ENCODE measurements at regions not wholly inside any gene's neighbourhood (a gene's known extent, or its start where the extent isn't known, plus 50 kb on each side); places are given as distances from the start of the nearest gene placed in this dataset.

GRCh38 chr9:106423575-106423974 lies 439.4 kb upstream of the ZNF462 start:
- H3K4me1 ChIP-seq (ENCODE audit: insufficient read depth) = no peaks in the 10 kb centered on the region
- no peaks in the 10 kb centered on the region for H3K79me2 ChIP-seq (ENCODE audit: insufficient read depth)
- TF ChIP-seq EZH2 (IDR thresholded peaks at IDR 0.05; ENCODE audit: insufficient read depth, poor library complexity, severe bottlenecking) = no peak
- no peak for TF ChIP-seq EZH2phosphoT487 (IDR thresholded peaks at IDR 0.05; ENCODE audit: insufficient read depth, low read depth)
- no peak overlapping the region for H2AFZ ChIP-seq
- no peaks in the 10 kb centered on the region for H3K9me2 ChIP-seq (ENCODE audit: insufficient read depth)
- H3K9ac ChIP-seq = no peak overlapping the region
- no peak overlapping the region for H3K4me3 ChIP-seq
- H3K27ac ChIP-seq = no peak overlapping the region
- H3K27me3 ChIP-seq (replicated peaks; ENCODE audit: insufficient read depth) = no peaks in the 10 kb centered on the region
- no peaks in the 10 kb centered on the region for H3K36me3 ChIP-seq (ENCODE audit: low read depth)
- no peaks in the 10 kb centered on the region for H3F3A ChIP-seq (ENCODE audit: insufficient read depth)
- no peak for DNase-seq
- in situ Hi-C loops (cut with MboI) = no loop called here
- H3K4me2 ChIP-seq (ENCODE audit: unreplicated experiment) = no peak overlapping the region
- WGBS, 2 experiments (ENCODE audit: low coverage in 1 of 2, low lambda C conversion rate in 2 of 2, missing lambda C conversion rate in 2 of 2) = 23 to 29% methylated on average over 2 of the region's 2 CpGs
- no peaks in the 10 kb centered on the region for H3K9me3 ChIP-seq (ENCODE audit: low read depth)
- H4K20me1 ChIP-seq (ENCODE audit: insufficient read depth) = no peaks in the 10 kb centered on the region

GRCh38 chr9:106432631-106433030 lies 430.3 kb upstream of the ZNF462 start:
- Histone ChIP-seq H3K9ac (no peak overlapping the region), H3K4me3 (no peak overlapping the region), H3K36me3 (ENCODE audit: low read depth) (no peaks in the 10 kb centered on the region), H4K20me1 (ENCODE audit: insufficient read depth) (no peaks in the 10 kb centered on the region), H3K27ac (no peak overlapping the region), H3K4me2 (ENCODE audit: unreplicated experiment) (no peak overlapping the region), H2AFZ (no peak overlapping the region), H3K9me2 (ENCODE audit: insufficient read depth) (no peaks in the 10 kb centered on the region), H3K79me2 (ENCODE audit: insufficient read depth) (no peaks in the 10 kb centered on the region), H3K27me3 (replicated peaks; ENCODE audit: insufficient read depth) (no peaks in the 10 kb centered on the region), H3F3A (ENCODE audit: insufficient read depth) (no peaks in the 10 kb centered on the region), H3K9me3 (ENCODE audit: low read depth) (no peaks in the 10 kb centered on the region), H3K4me1 (ENCODE audit: insufficient read depth) (no peaks in the 10 kb centered on the region)
- in situ Hi-C loops (cut with MboI) = no loop called here
- WGBS, 2 experiments (ENCODE audit: low coverage in 1 of 2, low lambda C conversion rate in 2 of 2, missing lambda C conversion rate in 2 of 2) = 45 to 48% methylated on average over 1 of the region's 1 CpG
- DNase-seq = no peak
- TF ChIP-seq EZH2 (IDR thresholded peaks at IDR 0.05; ENCODE audit: insufficient read depth, poor library complexity, severe bottlenecking) (no peak), EZH2phosphoT487 (IDR thresholded peaks at IDR 0.05; ENCODE audit: insufficient read depth, low read depth) (no peak)

- Histone ChIP-seq H3K27me3 (replicated peaks; ENCODE audit: insufficient read depth) (no peaks in the 10 kb centered on the region), H3K79me2 (ENCODE audit: insufficient read depth) (no peaks in the 10 kb centered on the region), H3K36me3 (ENCODE audit: low read depth) (no peaks in the 10 kb centered on the region), H3K4me2 (ENCODE audit: unreplicated experiment) (no peak overlapping the region), H3K9me2 (ENCODE audit: insufficient read depth) (no peaks in the 10 kb centered on the region), H3K9me3 (ENCODE audit: low read depth) (peaks cover 1% of the 10 kb centered on the region), H2AFZ (no peak overlapping the region), H3K4me1 (ENCODE audit: insufficient read depth) (no peaks in the 10 kb centered on the region), H3K9ac (no peak overlapping the region), H3K27ac (no peak overlapping the region), H3K4me3 (no peak overlapping the region), H4K20me1 (ENCODE audit: insufficient read depth) (no peaks in the 10 kb centered on the region), H3F3A (ENCODE audit: insufficient read depth) (no peaks in the 10 kb centered on the region)
- in situ Hi-C loops (cut with MboI) = no loop called here
- WGBS, 2 experiments (ENCODE audit: low coverage in 1 of 2, low lambda C conversion rate in 2 of 2, missing lambda C conversion rate in 2 of 2) = 8 to 25% methylated on average over 3 of the region's 3 CpGs
- no peak for DNase-seq
- TF ChIP-seq EZH2 (IDR thresholded peaks at IDR 0.05; ENCODE audit: insufficient read depth, poor library complexity, severe bottlenecking) = no peak
- no peak for TF ChIP-seq EZH2phosphoT487 (IDR thresholded peaks at IDR 0.05; ENCODE audit: insufficient read depth, low read depth)
Measured at GRCh38 chr9:106438928-106439327, 424.0 kb upstream of the ZNF462 start.

- no peak overlapping the region for H3K27ac ChIP-seq
- H3K9ac ChIP-seq = no peak overlapping the region
- no peak overlapping the region for H2AFZ ChIP-seq
- 42 to 44% methylated on average over 3 of the region's 3 CpGs for WGBS, 2 experiments (ENCODE audit: low coverage in 1 of 2, low lambda C conversion rate in 2 of 2, missing lambda C conversion rate in 2 of 2)
- H3K27me3 ChIP-seq (replicated peaks; ENCODE audit: insufficient read depth) = no peaks in the 10 kb centered on the region
- H4K20me1 ChIP-seq (ENCODE audit: insufficient read depth) = no peaks in the 10 kb centered on the region
- no peak overlapping the region for H3K4me3 ChIP-seq
- H3K9me3 ChIP-seq (ENCODE audit: low read depth) = peaks cover 4% of the 10 kb centered on the region
- in situ Hi-C loops (cut with MboI) = no loop called here
- TF ChIP-seq EZH2phosphoT487 (IDR thresholded peaks at IDR 0.05; ENCODE audit: insufficient read depth, low read depth) (no peak), EZH2 (IDR thresholded peaks at IDR 0.05; ENCODE audit: insufficient read depth, poor library complexity, severe bottlenecking) (no peak)
- no peaks in the 10 kb centered on the region for H3K36me3 ChIP-seq (ENCODE audit: low read depth)
- H3K79me2 ChIP-seq (ENCODE audit: insufficient read depth) = no peaks in the 10 kb centered on the region
- DNase-seq = no peak
- no peaks in the 10 kb centered on the region for H3F3A ChIP-seq (ENCODE audit: insufficient read depth)
- no peaks in the 10 kb centered on the region for H3K9me2 ChIP-seq (ENCODE audit: insufficient read depth)
- no peaks in the 10 kb centered on the region for H3K4me1 ChIP-seq (ENCODE audit: insufficient read depth)
- no peak overlapping the region for H3K4me2 ChIP-seq (ENCODE audit: unreplicated experiment)
Measured at GRCh38 chr9:106441283-106441682, 421.7 kb upstream of the ZNF462 start.

GRCh38 chr9:106443520-106443919 lies 419.4 kb upstream of the ZNF462 start:
- H3K4me1 ChIP-seq (ENCODE audit: insufficient read depth) = no peaks in the 10 kb centered on the region
- no peak overlapping the region for H2AFZ ChIP-seq
- H3K9ac ChIP-seq = no peak overlapping the region
- H3K9me2 ChIP-seq (ENCODE audit: insufficient read depth) = no peaks in the 10 kb centered on the region
- no peak overlapping the region for H3K27ac ChIP-seq
- DNase-seq = no peak
- no peaks in the 10 kb centered on the region for H3K36me3 ChIP-seq (ENCODE audit: low read depth)
- no peaks in the 10 kb centered on the region for H3K27me3 ChIP-seq (replicated peaks; ENCODE audit: insufficient read depth)
- H3K4me3 ChIP-seq = no peak overlapping the region
- H3K79me2 ChIP-seq (ENCODE audit: insufficient read depth) = no peaks in the 10 kb centered on the region
- in situ Hi-C loops (cut with MboI) = no loop called here
- peaks cover 4% of the 10 kb centered on the region for H3K9me3 ChIP-seq (ENCODE audit: low read depth)
- no peak for TF ChIP-seq EZH2 (IDR thresholded peaks at IDR 0.05; ENCODE audit: insufficient read depth, poor library complexity, severe bottlenecking)
- no peak for TF ChIP-seq EZH2phosphoT487 (IDR thresholded peaks at IDR 0.05; ENCODE audit: insufficient read depth, low read depth)
- no peaks in the 10 kb centered on the region for H4K20me1 ChIP-seq (ENCODE audit: insufficient read depth)
- no peak overlapping the region for H3K4me2 ChIP-seq (ENCODE audit: unreplicated experiment)
- no peaks in the 10 kb centered on the region for H3F3A ChIP-seq (ENCODE audit: insufficient read depth)
- 23 to 26% methylated on average over 1 of the region's 1 CpG for WGBS, 2 experiments (ENCODE audit: low coverage in 1 of 2, low lambda C conversion rate in 2 of 2, missing lambda C conversion rate in 2 of 2)
